Activated T-cell treated with anti-CD3 and anti-CD28 coated beads for 1 hour (primary cell): ENCODE measurements at regions not wholly inside any gene's neighbourhood (a gene's known extent, or its start where the extent isn't known, plus 50 kb on each side); places are given as distances from the start of the nearest gene placed in this dataset.

Experiments used
- DNase-seq: peaks from one replicate; pipeline ENCODE4 v3.0.0-alpha.2; 2020; ENCODE audit warnings: low read depth

GRCh38 chr2:4255491-4255890 lies 552.1 kb downstream of the DCDC2C start:
- DNase-seq = no peak

- DNase-seq = no peak
Measured at GRCh38 chr2:4256351-4256750, 553.0 kb downstream of the DCDC2C start.

GRCh38 chr2:4258563-4258962 lies 555.2 kb downstream of the DCDC2C start:
- DNase-seq = no peak

GRCh38 chr2:4265936-4266335 lies 562.6 kb downstream of the DCDC2C start:
- no peak for DNase-seq

GRCh38 chr2:4269885-4270284 lies 566.5 kb downstream of the DCDC2C start:
- DNase-seq = no peak

GRCh38 chr2:4272261-4272858 lies 569.0 kb downstream of the DCDC2C start:
- DNase-seq = no peak

GRCh38 chr2:4278392-4278791 lies 575.0 kb downstream of the DCDC2C start:
- no peak for DNase-seq

GRCh38 chr2:4279431-4279830 lies 576.1 kb downstream of the DCDC2C start:
- no peak for DNase-seq

GRCh38 chr2:4291430-4291829 lies 588.1 kb downstream of the DCDC2C start:
- DNase-seq = no peak

- no peak for DNase-seq
Measured at GRCh38 chr2:4295680-4296079, 592.3 kb downstream of the DCDC2C start.

- no peak for DNase-seq
Measured at GRCh38 chr2:4300616-4301015, 597.2 kb downstream of the DCDC2C start.

GRCh38 chr2:4324531-4324930 lies 621.2 kb downstream of the DCDC2C start:
- DNase-seq = no peak

- no peak for DNase-seq
Measured at GRCh38 chr2:4336864-4337263, 633.5 kb downstream of the DCDC2C start.

GRCh38 chr2:4338345-4338744 lies 635.0 kb downstream of the DCDC2C start:
- no peak for DNase-seq

- DNase-seq = no peak
Measured at GRCh38 chr2:4340536-4340935, 637.2 kb downstream of the DCDC2C start.

GRCh38 chr2:4346628-4347027 lies 643.3 kb downstream of the DCDC2C start:
- DNase-seq = no peak

- no peak for DNase-seq
Measured at GRCh38 chr2:4353668-4354067, 650.3 kb downstream of the DCDC2C start.

- no peak for DNase-seq
Measured at GRCh38 chr2:4354164-4354563, 650.8 kb downstream of the DCDC2C start.

- DNase-seq = no peak
Measured at GRCh38 chr2:4354678-4355077, 651.3 kb downstream of the DCDC2C start.

GRCh38 chr2:4356109-4356508 lies 652.7 kb downstream of the DCDC2C start:
- DNase-seq = no peak

GRCh38 chr2:4356541-4356940 lies 653.2 kb downstream of the DCDC2C start:
- DNase-seq = no peak

GRCh38 chr2:4357121-4357520 lies 653.7 kb downstream of the DCDC2C start:
- no peak for DNase-seq

GRCh38 chr2:4358837-4359236 lies 655.5 kb downstream of the DCDC2C start:
- DNase-seq = no peak

- no peak for DNase-seq
Measured at GRCh38 chr2:4368907-4369306, 665.5 kb downstream of the DCDC2C start.
